ENCODE measurements at regions not wholly inside any gene's neighbourhood (a gene's known extent, or its start where the extent isn't known, plus 50 kb on each side); places are given as distances from the start of the nearest gene placed in this dataset.

DNA sequence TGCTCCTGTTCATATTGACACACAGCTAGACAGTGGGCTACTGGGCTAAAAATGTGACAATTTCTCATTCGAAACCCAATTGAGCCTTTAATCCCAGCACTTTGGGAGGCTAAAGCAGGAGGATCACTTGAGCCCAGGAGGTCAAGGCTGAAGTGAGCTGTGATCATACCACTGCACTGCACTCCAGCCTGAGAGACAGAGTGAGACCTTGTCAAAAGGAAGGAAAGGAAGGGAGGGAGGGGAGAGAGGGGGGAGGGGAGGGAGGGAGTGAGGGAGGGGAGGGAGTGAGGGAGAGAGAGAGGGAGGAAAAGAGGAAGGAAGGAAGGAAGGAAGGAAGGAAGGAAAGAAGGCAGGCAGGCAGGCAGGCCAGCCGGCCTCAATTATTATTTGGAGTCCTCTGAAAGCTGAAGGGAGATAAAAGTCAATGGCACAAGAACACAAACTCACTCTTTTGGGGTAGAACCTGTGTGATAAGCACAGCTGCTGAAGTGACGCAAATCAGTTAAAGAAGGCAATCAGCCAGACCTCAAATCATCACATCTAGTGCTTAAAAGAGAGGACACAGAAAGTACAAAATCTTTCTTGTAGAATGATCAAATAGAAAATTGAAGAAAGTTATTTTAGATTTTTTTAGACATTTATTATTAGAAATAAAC, 98.1 kb downstream of the CCDC71L start:
- TF ChIP-seq RAD21 (IDR thresholded peaks at IDR 0.05; ENCODE audit: low read depth) (no peak), EGR1 (IDR thresholded peaks at IDR 0.05) (no peak), ZBTB7A (IDR thresholded peaks at IDR 0.05; ENCODE audit: low read depth) (no peak), YY1 (IDR thresholded peaks at IDR 0.05; ENCODE audit: low read depth) (no peak)
- TF ChIP-seq, protein P1, sequence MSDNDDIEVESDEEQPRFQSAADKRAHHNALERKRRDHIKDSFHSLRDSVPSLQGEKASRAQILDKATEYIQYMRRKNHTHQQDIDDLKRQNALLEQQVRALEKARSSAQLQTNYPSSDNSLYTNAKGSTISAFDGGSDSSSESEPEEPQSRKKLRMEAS (IDR thresholded peaks at IDR 0.05): no peak
- TF ChIP-seq, protein P2, sequence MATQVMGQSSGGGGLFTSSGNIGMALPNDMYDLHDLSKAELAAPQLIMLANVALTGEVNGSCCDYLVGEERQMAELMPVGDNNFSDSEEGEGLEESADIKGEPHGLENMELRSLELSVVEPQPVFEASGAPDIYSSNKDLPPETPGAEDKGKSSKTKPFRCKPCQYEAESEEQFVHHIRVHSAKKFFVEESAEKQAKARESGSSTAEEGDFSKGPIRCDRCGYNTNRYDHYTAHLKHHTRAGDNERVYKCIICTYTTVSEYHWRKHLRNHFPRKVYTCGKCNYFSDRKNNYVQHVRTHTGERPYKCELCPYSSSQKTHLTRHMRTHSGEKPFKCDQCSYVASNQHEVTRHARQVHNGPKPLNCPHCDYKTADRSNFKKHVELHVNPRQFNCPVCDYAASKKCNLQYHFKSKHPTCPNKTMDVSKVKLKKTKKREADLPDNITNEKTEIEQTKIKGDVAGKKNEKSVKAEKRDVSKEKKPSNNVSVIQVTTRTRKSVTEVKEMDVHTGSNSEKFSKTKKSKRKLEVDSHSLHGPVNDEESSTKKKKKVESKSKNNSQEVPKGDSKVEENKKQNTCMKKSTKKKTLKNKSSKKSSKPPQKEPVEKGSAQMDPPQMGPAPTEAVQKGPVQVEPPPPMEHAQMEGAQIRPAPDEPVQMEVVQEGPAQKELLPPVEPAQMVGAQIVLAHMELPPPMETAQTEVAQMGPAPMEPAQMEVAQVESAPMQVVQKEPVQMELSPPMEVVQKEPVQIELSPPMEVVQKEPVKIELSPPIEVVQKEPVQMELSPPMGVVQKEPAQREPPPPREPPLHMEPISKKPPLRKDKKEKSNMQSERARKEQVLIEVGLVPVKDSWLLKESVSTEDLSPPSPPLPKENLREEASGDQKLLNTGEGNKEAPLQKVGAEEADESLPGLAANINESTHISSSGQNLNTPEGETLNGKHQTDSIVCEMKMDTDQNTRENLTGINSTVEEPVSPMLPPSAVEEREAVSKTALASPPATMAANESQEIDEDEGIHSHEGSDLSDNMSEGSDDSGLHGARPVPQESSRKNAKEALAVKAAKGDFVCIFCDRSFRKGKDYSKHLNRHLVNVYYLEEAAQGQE (IDR thresholded peaks at IDR 0.05; ENCODE audit: low read depth): no peak

DNA sequence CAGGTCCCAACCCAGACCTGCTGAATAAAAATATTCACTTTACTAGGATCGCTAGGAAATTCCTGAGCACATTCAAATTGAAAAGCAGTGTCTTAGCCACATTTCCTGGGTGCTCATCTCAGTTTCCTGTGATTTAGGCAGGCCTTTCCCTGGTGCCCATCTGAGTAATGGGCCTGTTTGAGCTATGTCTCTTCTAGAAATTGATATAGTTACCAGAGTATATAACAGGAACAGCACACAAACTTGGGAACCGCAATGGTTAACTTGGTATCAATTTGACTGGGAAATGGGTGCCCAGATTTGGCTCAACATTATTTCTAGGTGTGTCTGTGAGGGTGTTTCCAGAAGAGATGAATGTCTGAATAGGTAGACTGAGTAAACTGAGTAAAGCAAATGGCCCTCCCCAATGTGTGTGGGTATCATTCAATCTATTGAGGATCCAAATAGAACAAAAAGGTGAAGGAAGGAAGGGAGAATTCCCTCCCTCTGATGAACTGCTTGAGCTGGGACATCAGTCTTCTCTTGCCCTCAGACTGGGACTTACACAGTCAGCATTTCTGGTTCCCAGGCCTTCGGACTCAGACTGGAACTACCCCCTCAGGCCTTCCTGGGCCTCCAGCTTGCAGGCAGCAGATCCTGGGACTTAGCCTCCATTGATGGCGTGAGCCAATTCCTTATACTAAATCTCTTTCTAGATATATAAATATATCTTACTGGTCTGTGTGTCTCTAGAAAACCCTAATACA, 99.1 kb downstream of the CCDC71L start:
- no peak for TF ChIP-seq TCF12 (IDR thresholded peaks at IDR 0.05; ENCODE audit: low read depth)
- no peak for TF ChIP-seq TEAD4 (IDR thresholded peaks at IDR 0.05)
- no peak for TF ChIP-seq RAD21 (IDR thresholded peaks at IDR 0.05; ENCODE audit: low read depth)
- no peak for TF ChIP-seq CEBPB (IDR thresholded peaks at IDR 0.05)
- TF ChIP-seq CREB1 (IDR thresholded peaks at IDR 0.05; ENCODE audit: low read depth): no peak
- TF ChIP-seq, protein P2 (IDR thresholded peaks at IDR 0.05; ENCODE audit: low read depth): no peak
- TF ChIP-seq, protein P3, sequence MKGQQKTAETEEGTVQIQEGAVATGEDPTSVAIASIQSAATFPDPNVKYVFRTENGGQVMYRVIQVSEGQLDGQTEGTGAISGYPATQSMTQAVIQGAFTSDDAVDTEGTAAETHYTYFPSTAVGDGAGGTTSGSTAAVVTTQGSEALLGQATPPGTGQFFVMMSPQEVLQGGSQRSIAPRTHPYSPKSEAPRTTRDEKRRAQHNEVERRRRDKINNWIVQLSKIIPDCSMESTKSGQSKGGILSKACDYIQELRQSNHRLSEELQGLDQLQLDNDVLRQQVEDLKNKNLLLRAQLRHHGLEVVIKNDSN (IDR thresholded peaks at IDR 0.05): no peak
- no peak for TF ChIP-seq FOXM1 (IDR thresholded peaks at IDR 0.05; ENCODE audit: borderline replicate concordance, low read depth)
- TF ChIP-seq ZBTB7A (IDR thresholded peaks at IDR 0.05; ENCODE audit: low read depth): no peak
- TF ChIP-seq EP300 (IDR thresholded peaks at IDR 0.05; ENCODE audit: borderline replicate concordance): no peak
- no peak for TF ChIP-seq NFIC (IDR thresholded peaks at IDR 0.05)
- no peak for TF ChIP-seq EGR1 (IDR thresholded peaks at IDR 0.05)
- TF ChIP-seq, protein P1 (IDR thresholded peaks at IDR 0.05): no peak
- TF ChIP-seq YY1 (IDR thresholded peaks at IDR 0.05; ENCODE audit: low read depth): no peak
- no peak for TF ChIP-seq TAF1 (IDR thresholded peaks at IDR 0.05; ENCODE audit: low read depth)

DNA sequence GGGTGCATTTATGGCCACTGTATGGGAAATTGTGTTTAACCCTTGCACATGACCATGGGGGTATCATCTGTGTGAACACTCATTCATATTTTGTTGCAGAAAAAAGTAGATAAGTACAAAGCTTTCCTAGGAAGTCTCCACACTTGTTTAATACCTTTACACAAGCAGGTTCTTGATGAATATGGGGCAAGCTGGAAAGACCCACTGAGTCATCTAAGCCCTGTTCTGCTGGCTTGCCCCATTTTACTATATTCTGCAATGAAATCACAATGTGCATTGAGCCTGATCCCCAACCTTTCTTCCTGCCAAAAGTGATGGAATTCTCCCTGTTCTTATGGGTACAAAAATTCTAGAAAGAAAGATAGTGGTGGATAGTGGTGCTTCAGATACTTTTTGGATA, 99.8 kb downstream of the CCDC71L start:
- TF ChIP-seq FOXM1 (IDR thresholded peaks at IDR 0.05; ENCODE audit: borderline replicate concordance, low read depth) (no peak), EP300 (IDR thresholded peaks at IDR 0.05; ENCODE audit: borderline replicate concordance) (no peak), NFIC (IDR thresholded peaks at IDR 0.05) (no peak), ZBTB7A (IDR thresholded peaks at IDR 0.05; ENCODE audit: low read depth) (no peak), TCF12 (IDR thresholded peaks at IDR 0.05; ENCODE audit: low read depth) (no peak), CEBPB (IDR thresholded peaks at IDR 0.05) (no peak), CREB1 (IDR thresholded peaks at IDR 0.05; ENCODE audit: low read depth) (no peak), TEAD4 (IDR thresholded peaks at IDR 0.05) (no peak), EGR1 (IDR thresholded peaks at IDR 0.05) (no peak), YY1 (IDR thresholded peaks at IDR 0.05; ENCODE audit: low read depth) (no peak)
- TF ChIP-seq, protein P2 (IDR thresholded peaks at IDR 0.05; ENCODE audit: low read depth): no peak

DNA sequence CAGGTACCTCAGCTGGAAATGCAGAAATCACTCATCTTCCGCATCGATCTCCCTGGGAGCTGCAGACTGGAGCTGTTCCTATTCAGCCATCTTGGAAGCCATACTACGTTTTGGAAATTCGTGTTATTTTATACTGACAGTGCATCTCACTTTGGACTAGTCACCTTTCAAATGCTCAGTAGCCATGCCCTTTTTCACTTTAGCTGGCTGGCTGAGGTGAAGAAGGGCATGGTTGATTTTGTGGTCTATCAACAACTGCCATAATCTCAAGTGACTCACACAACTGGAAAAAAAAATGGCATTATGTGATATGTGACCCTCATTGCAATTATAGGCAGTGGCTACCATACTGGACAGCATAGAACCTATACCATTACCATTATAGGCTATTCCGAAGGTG, 100.5 kb downstream of the CCDC71L start:
- TF ChIP-seq CEBPB (IDR thresholded peaks at IDR 0.05) (no peak), EGR1 (IDR thresholded peaks at IDR 0.05) (no peak), CREB1 (IDR thresholded peaks at IDR 0.05; ENCODE audit: low read depth) (no peak), NFIC (IDR thresholded peaks at IDR 0.05) (no peak), EP300 (IDR thresholded peaks at IDR 0.05; ENCODE audit: borderline replicate concordance) (no peak), ZBTB7A (IDR thresholded peaks at IDR 0.05; ENCODE audit: low read depth) (no peak), TAF1 (IDR thresholded peaks at IDR 0.05; ENCODE audit: low read depth) (no peak), TEAD4 (IDR thresholded peaks at IDR 0.05) (no peak), FOXM1 (IDR thresholded peaks at IDR 0.05; ENCODE audit: borderline replicate concordance, low read depth) (no peak), YY1 (IDR thresholded peaks at IDR 0.05; ENCODE audit: low read depth) (no peak), RAD21 (IDR thresholded peaks at IDR 0.05; ENCODE audit: low read depth) (no peak), TCF12 (IDR thresholded peaks at IDR 0.05; ENCODE audit: low read depth) (no peak)
- TF ChIP-seq, protein P1 (IDR thresholded peaks at IDR 0.05): no peak
- TF ChIP-seq, protein P3 (IDR thresholded peaks at IDR 0.05): no peak
- TF ChIP-seq, protein P2 (IDR thresholded peaks at IDR 0.05; ENCODE audit: low read depth): no peak
